HG02571 (cell line): ENCODE measurements at regions not wholly inside any gene's neighbourhood (a gene's known extent, or its start where the extent isn't known, plus 50 kb on each side); places are given as distances from the start of the nearest gene placed in this dataset.

Experiments
- ATAC-seq: cut with Tn5 transposase; IDR thresholded peaks from one replicate; pipeline ENCODE4 v1.9.1; 2021; ENCODE audit warnings: mild to moderate bottlenecking, moderate library complexity; ENCODE audit not compliant: unreplicated experiment

GRCh38 chr18:22467760-22468553 lies 50.2 kb upstream of the CTAGE1 start:
- no peak for ATAC-seq

- ATAC-seq = no peak
These were observed 50.8 kb upstream of the CTAGE1 start for GRCh38 chr18:22468554-22468891.

GRCh38 chr18:22469061-22469734 lies 51.5 kb upstream of the CTAGE1 start:
- ATAC-seq = no peak

- ATAC-seq = no peak
These were observed 52.2 kb upstream of the CTAGE1 start for GRCh38 chr18:22469926-22470247.

- ATAC-seq = no peak
These were observed 52.8 kb upstream of the CTAGE1 start for GRCh38 chr18:22470248-22471235.

GRCh38 chr18:22471546-22472131 lies 53.9 kb upstream of the CTAGE1 start:
- no peak for ATAC-seq

- no peak for ATAC-seq
These were observed 55.7 kb upstream of the CTAGE1 start for GRCh38 chr18:22473366-22473765.

GRCh38 chr18:22475426-22476100 lies 57.8 kb upstream of the CTAGE1 start:
- no peak for ATAC-seq

- no peak for ATAC-seq
These were observed 59.5 kb upstream of the CTAGE1 start for GRCh38 chr18:22477222-22477621.

GRCh38 chr18:22482948-22483347 lies 65.2 kb upstream of the CTAGE1 start:
- no peak for ATAC-seq

- no peak for ATAC-seq
These were observed 65.7 kb upstream of the CTAGE1 start for GRCh38 chr18:22483407-22483806.

- no peak for ATAC-seq
These were observed 66.8 kb upstream of the CTAGE1 start for GRCh38 chr18:22484471-22484870.

- no peak for ATAC-seq
These were observed 68.1 kb upstream of the CTAGE1 start for GRCh38 chr18:22485808-22486244.

GRCh38 chr18:22486667-22487066 lies 69.0 kb upstream of the CTAGE1 start:
- no peak for ATAC-seq

GRCh38 chr18:22488554-22488953 lies 70.8 kb upstream of the CTAGE1 start:
- ATAC-seq = no peak

GRCh38 chr18:22489704-22490103 lies 72.0 kb upstream of the CTAGE1 start:
- ATAC-seq = no peak

- ATAC-seq = no peak
These were observed 72.7 kb upstream of the CTAGE1 start for GRCh38 chr18:22490429-22490846.

- no peak for ATAC-seq
These were observed 75.5 kb upstream of the CTAGE1 start for GRCh38 chr18:22493255-22493654.

GRCh38 chr18:22493940-22494339 lies 76.2 kb upstream of the CTAGE1 start:
- no peak for ATAC-seq

- ATAC-seq = no peak
These were observed 77.1 kb upstream of the CTAGE1 start for GRCh38 chr18:22494771-22495170.

- ATAC-seq = no peak
These were observed 81.7 kb upstream of the CTAGE1 start for GRCh38 chr18:22499421-22499820.
